ENCODE measurements at regions not wholly inside any gene's neighbourhood (a gene's known extent, or its start where the extent isn't known, plus 50 kb on each side); places are given as distances from the start of the nearest gene placed in this dataset.

DNA sequence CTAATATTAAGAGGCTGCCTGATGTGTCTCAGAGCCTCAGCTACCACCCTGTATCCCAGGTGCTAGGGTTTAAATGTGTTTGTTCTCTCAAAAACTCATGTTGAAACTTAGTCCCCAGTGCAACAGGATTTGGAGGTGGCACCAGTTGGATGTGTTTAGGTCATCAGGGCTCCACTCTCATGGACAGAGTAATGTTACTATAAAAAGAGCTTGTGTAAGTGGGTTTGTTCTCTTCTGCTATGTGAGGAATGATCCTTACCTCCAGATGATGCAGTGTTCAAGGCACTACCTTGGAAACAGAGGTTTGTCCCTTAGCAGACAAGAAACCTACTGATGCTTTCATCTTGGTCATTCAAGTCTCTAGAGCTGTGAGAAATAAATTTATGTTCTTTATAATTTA, 164.9 kb upstream of the EPHA7 start:
- no peak overlapping the region for H3K27ac ChIP-seq
- no peak for TF ChIP-seq POLR2A (IDR thresholded peaks at IDR 0.05)
- TF ChIP-seq, protein P1, sequence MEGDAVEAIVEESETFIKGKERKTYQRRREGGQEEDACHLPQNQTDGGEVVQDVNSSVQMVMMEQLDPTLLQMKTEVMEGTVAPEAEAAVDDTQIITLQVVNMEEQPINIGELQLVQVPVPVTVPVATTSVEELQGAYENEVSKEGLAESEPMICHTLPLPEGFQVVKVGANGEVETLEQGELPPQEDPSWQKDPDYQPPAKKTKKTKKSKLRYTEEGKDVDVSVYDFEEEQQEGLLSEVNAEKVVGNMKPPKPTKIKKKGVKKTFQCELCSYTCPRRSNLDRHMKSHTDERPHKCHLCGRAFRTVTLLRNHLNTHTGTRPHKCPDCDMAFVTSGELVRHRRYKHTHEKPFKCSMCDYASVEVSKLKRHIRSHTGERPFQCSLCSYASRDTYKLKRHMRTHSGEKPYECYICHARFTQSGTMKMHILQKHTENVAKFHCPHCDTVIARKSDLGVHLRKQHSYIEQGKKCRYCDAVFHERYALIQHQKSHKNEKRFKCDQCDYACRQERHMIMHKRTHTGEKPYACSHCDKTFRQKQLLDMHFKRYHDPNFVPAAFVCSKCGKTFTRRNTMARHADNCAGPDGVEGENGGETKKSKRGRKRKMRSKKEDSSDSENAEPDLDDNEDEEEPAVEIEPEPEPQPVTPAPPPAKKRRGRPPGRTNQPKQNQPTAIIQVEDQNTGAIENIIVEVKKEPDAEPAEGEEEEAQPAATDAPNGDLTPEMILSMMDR (IDR thresholded peaks at IDR 0.05 in 4 of 5, conservative IDR thresholded peaks at IDR 0.05 in 1 of 5) = no peak
- H3K4me1 ChIP-seq = no peaks in the 10 kb centered on the region
- DNase-seq (no peak), ATAC-seq (no peak)
- H3K27me3 ChIP-seq = no peaks in the 10 kb centered on the region
- no peaks in the 10 kb centered on the region for H3K36me3 ChIP-seq
- intact Hi-C loops (cut with DNase I; ENCODE audit: low total_unique reads) (no loop called here), in situ Hi-C loops (cut with MboI; ENCODE audit: low sequenced_read_pairs in 4 of 4) (no loop called here)
- H3K4me3 ChIP-seq = no peak overlapping the region
- H3K9me3 ChIP-seq = no peaks in the 10 kb centered on the region

DNA sequence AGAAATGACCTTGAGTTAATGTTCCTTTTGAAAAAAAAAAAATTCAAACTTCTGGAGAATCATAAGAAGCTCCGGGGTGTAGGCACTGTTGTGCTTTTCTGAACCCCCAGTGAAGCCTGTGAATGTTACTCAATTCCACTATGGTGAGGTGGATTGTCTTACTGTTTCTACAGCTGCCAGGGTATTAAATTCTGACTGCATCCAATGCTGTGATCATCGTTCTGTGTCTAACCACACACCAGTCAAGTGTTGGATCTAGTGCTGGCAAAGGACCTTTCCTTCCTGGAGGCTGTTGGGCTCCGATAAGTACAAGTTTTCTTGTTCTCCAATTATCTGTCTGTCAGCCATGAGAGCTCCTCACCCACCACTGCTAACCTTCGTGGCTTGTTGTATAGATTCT, 162.0 kb upstream of the EPHA7 start:
- Histone ChIP-seq H3K27ac (no peak overlapping the region), H3K4me3 (no peak overlapping the region), H3K4me1 (no peaks in the 10 kb centered on the region), H3K27me3 (no peaks in the 10 kb centered on the region), H3K9me3 (no peaks in the 10 kb centered on the region), H3K36me3 (no peaks in the 10 kb centered on the region)
- intact Hi-C loops (cut with DNase I; ENCODE audit: low total_unique reads) (no loop called here), in situ Hi-C loops (cut with MboI; ENCODE audit: low sequenced_read_pairs in 4 of 4) (no loop called here)
- DNase-seq = no peak
- ATAC-seq = no peak
- no peak for TF ChIP-seq POLR2A (IDR thresholded peaks at IDR 0.05)
- TF ChIP-seq, protein P1 (IDR thresholded peaks at IDR 0.05 in 4 of 5, conservative IDR thresholded peaks at IDR 0.05 in 1 of 5) = no peak

DNA sequence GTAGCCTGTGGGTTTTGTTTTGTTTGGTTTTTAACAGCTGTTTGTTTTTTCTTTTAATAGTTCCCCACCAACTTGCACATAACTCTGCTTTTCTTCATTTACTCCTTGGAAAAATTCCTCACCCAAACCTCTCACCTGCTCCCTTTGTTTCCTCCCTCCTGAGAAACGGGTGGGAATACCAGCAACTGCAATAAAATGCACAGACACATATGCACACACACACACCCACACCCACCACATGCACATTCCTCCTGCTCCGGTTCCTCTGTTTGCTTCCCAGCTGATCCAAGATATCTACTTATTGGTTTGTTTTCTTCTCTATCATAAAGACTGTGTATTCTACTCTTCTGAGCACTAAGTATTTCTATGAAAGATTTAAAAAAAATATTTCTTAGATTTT, 161.1 kb upstream of the EPHA7 start:
- in situ Hi-C loops (cut with MboI; ENCODE audit: low sequenced_read_pairs in 4 of 4) = no loop called here
- TF ChIP-seq POLR2A (IDR thresholded peaks at IDR 0.05) = no peak
- TF ChIP-seq, protein P1 (IDR thresholded peaks at IDR 0.05 in 4 of 5, conservative IDR thresholded peaks at IDR 0.05 in 1 of 5) = no peak
- ATAC-seq = no peak

DNA sequence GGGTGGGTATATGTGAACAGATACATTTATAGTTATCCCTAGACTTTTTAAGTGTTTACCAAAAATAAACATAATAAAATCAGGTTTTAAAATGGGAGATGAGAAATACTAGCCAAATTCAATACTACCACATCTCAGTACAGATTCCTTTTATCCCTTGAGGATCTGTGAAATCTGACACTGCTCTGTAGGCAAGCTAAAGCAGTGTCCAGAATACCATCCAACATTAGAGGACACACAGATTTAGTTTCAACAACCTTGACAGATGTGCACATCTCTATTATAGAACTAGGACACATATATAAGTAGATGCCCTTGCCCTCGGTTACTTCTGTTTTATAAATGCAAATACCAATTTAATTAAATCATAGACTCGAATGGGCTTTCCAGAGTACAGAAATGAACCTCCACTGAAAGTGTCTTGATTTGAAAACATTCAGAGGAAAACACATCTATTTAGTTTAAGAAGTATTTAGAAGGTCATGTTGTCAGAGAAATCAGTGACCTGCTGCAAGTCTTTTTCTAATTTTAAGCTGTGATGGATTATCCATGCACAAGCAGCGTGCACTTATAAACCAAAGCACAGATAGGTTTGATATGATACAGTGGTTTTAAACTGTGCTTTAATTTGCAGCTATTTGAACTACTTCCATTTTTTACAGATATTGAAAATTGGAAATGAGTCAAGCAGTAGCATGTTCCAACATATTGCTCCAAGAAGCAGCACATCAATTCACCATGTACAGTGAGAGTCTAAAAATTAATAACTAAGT, 156.3 kb upstream of the EPHA7 start:
- in situ Hi-C loops (cut with MboI; ENCODE audit: low sequenced_read_pairs in 4 of 4) (no loop called here), intact Hi-C loops (cut with DNase I; ENCODE audit: low total_unique reads) (no loop called here)
- no peaks in the 10 kb centered on the region for H3K4me1 ChIP-seq
- no peak for DNase-seq
- TF ChIP-seq, protein P1 (IDR thresholded peaks at IDR 0.05 in 4 of 5, conservative IDR thresholded peaks at IDR 0.05 in 1 of 5) = no peak
- TF ChIP-seq POLR2A (IDR thresholded peaks at IDR 0.05) = no peak
- no peak for ATAC-seq
- H3K9me3 ChIP-seq = no peaks in the 10 kb centered on the region
- no peak overlapping the region for H3K27ac ChIP-seq
- no peaks in the 10 kb centered on the region for H3K27me3 ChIP-seq
- no peaks in the 10 kb centered on the region for H3K36me3 ChIP-seq
- no peak overlapping the region for H3K4me3 ChIP-seq

More for the DNA sequence above, 161.1 kb upstream of the EPHA7 start:
- intact Hi-C loops (cut with DNase I; ENCODE audit: low total_unique reads) = no loop called here
- DNase-seq = no peak
- Histone ChIP-seq H3K4me1 (no peaks in the 10 kb centered on the region), H3K36me3 (no peaks in the 10 kb centered on the region), H3K27ac (no peak overlapping the region), H3K27me3 (no peaks in the 10 kb centered on the region), H3K9me3 (no peaks in the 10 kb centered on the region), H3K4me3 (no peak overlapping the region)

DNA sequence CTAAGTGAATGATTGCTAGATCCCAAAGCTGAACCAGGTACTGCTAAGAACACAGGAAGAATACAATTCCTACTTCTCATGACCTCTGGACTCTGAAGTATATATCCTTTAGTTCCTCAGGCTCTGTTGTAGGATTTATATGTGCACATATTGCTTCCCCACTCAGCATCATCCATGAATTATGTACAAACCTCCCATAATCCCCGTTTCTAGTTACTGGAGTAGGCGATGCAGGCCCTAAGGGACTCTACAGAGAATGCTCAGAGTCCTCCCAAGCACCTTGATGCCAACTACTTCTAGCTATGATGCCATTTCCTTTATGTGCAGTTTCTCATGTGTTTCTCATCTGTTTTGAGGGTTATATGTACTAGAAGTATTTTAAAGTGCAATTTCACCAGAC, 154.9 kb upstream of the EPHA7 start:
- Histone ChIP-seq H3K9me3 (no peaks in the 10 kb centered on the region), H3K27ac (no peak overlapping the region), H3K36me3 (no peaks in the 10 kb centered on the region), H3K4me1 (no peaks in the 10 kb centered on the region), H3K27me3 (no peaks in the 10 kb centered on the region), H3K4me3 (no peak overlapping the region)
- intact Hi-C loops (cut with DNase I; ENCODE audit: low total_unique reads) (no loop called here), in situ Hi-C loops (cut with MboI; ENCODE audit: low sequenced_read_pairs in 4 of 4) (no loop called here)
- ATAC-seq (no peak), DNase-seq (no peak)
- TF ChIP-seq, protein P1 (IDR thresholded peaks at IDR 0.05 in 4 of 5, conservative IDR thresholded peaks at IDR 0.05 in 1 of 5) = no peak
- TF ChIP-seq POLR2A (IDR thresholded peaks at IDR 0.05) = no peak

Data from gastrocnemius medialis (tissue), 4 donors.